Neuronal stem cell (in vitro differentiated cells): ENCODE measurements at regions not wholly inside any gene's neighbourhood (a gene's known extent, or its start where the extent isn't known, plus 50 kb on each side); places are given as distances from the start of the nearest gene placed in this dataset.
A peak's percentile ranks its signal among the peaks of the same experiment; 100 is the strongest.

Experiments used
- DNase-seq: peaks from one replicate; pipeline ENCODE4 v3.0.0-alpha.2; 2013; ENCODE audit warnings: low spot score
- H2AFZ ChIP-seq: one replicate; pipeline ENCODE4 v1.6.1; 2013; ENCODE audit warnings: mild to moderate bottlenecking, low read length, inconsistent platforms
- H2AK5ac ChIP-seq: 2 replicates; pipeline ENCODE4 v1.6.1; 2013; ENCODE audit warnings: low read depth, mild to moderate bottlenecking, inconsistent platforms, low read length, moderate library complexity, mixed read lengths
- H2BK120ac ChIP-seq: 2 replicates; pipeline ENCODE4 v1.6.1; 2013; ENCODE audit warnings: low read depth, mild to moderate bottlenecking, inconsistent platforms, low read length, moderate library complexity, mixed read lengths
- H2BK12ac ChIP-seq: one replicate; pipeline ENCODE4 v1.6.1; 2013; ENCODE audit warnings: low read length, inconsistent platforms
- H2BK15ac ChIP-seq: 2 replicates; pipeline ENCODE4 v1.6.1; 2013; ENCODE audit warnings: mild to moderate bottlenecking, low read length, inconsistent platforms, mixed read lengths
- H2BK5ac ChIP-seq: one replicate; pipeline ENCODE4 v1.6.1; 2013; ENCODE audit warnings: inconsistent platforms, mild to moderate bottlenecking, low read length, moderate library complexity
- H3K14ac ChIP-seq: one replicate; pipeline ENCODE4 v1.6.1; 2013; ENCODE audit warnings: low read length, inconsistent platforms
- H3K18ac ChIP-seq: 2 replicates; pipeline ENCODE4 v1.6.1; 2013; ENCODE audit warnings: low read length, inconsistent platforms
- H3K23ac ChIP-seq: 2 replicates; pipeline ENCODE4 v1.6.1; 2013; ENCODE audit warnings: low read depth, mild to moderate bottlenecking, mixed read lengths, low read length, inconsistent platforms; ENCODE audit not compliant: poor library complexity
- H3K27ac ChIP-seq: replicated peaks from 3 replicates; pipeline ENCODE4 v1.5.1; 2013; ENCODE audit warnings: low read length, inconsistent platforms
- H3K27me3 ChIP-seq, 3 experiments: 2 replicates each; pipeline ENCODE4 v1.6.1; 2013; ENCODE audit warnings: low read length in 3 of 3, mild to moderate bottlenecking in 2 of 3, inconsistent platforms in 1 of 3, low read depth in 1 of 3, mixed read lengths in 1 of 3, moderate library complexity in 1 of 3; ENCODE audit not compliant: control insufficient read depth in 3 of 3, insufficient read depth in 3 of 3
- H3K36me3 ChIP-seq, 2 donors: replicated peaks in 1 of 2; 2 replicates each; pipeline ENCODE4 v1.6.1; 2013; ENCODE audit warnings: low read length in 2 of 2; ENCODE audit not compliant: control insufficient read depth in 2 of 2, insufficient read depth in 2 of 2
- H3K4ac ChIP-seq: 2 replicates; pipeline ENCODE4 v1.6.1; 2013; ENCODE audit warnings: inconsistent platforms, mild to moderate bottlenecking, low read length, moderate library complexity
- H3K4me1 ChIP-seq, 2 donors: 1 replicate in 1 of 2; 2 replicates in 1 of 2; pipeline ENCODE4 v1.6.1; 2013; ENCODE audit warnings: low read length in 2 of 2, low read depth in 1 of 2; ENCODE audit not compliant: control insufficient read depth in 2 of 2, insufficient read depth in 1 of 2
- H3K4me2 ChIP-seq: one replicate; pipeline ENCODE4 v1.6.1; 2013; ENCODE audit warnings: mild to moderate bottlenecking, low read length, inconsistent platforms; ENCODE audit not compliant: insufficient read depth, poor library complexity, severe bottlenecking
- H3K4me3 ChIP-seq, 2 donors: 2 replicates each; pipeline ENCODE4 v1.5.1; 2013; ENCODE audit warnings: low read length in 2 of 2, mild to moderate bottlenecking in 2 of 2, inconsistent platforms in 1 of 2, moderate library complexity in 1 of 2
- H3K79me1 ChIP-seq: one replicate; pipeline ENCODE4 v1.6.1; 2013; ENCODE audit warnings: low read depth, mild to moderate bottlenecking, inconsistent platforms, low read length, moderate library complexity
- H3K9ac ChIP-seq: one replicate; pipeline ENCODE4 v1.6.1; 2013; ENCODE audit warnings: mild to moderate bottlenecking, low read depth, low read length, inconsistent platforms; ENCODE audit not compliant: poor library complexity
- H3K9me3 ChIP-seq, 2 donors: replicated peaks in 1 of 2; 2 replicates each; pipeline versions ENCODE3 to v1.6.1; 2013; ENCODE audit warnings: low read length in 2 of 2, mild to moderate bottlenecking in 2 of 2, inconsistent platforms in 1 of 2, low read depth in 1 of 2, mixed read lengths in 1 of 2, moderate library complexity in 1 of 2; ENCODE audit not compliant: control insufficient read depth in 2 of 2, insufficient read depth in 1 of 2
- H4K8ac ChIP-seq: one replicate; pipeline ENCODE4 v1.6.1; 2013; ENCODE audit warnings: low read depth, mild to moderate bottlenecking, inconsistent platforms, low read length, moderate library complexity
- H4K91ac ChIP-seq: one replicate; pipeline ENCODE4 v1.6.1; 2013; ENCODE audit warnings: low read length, low read depth, mild to moderate bottlenecking, inconsistent platforms; ENCODE audit not compliant: poor library complexity
- WGBS, 2 donors: extraction: QIAGEN DNeasy Blood & Tissue Kit; methylation state at CpG; one replicate each; pipeline ENCODE4 v1.1.7; 2013; ENCODE audit warnings: missing lambda C conversion rate in 2 of 2, mixed read lengths in 1 of 2; ENCODE audit not compliant: insufficient read length in 2 of 2, insufficient replicate concordance in 1 of 2; ENCODE audit errors: extremely low coverage in 2 of 2; 5-methylcytosine and 5-hydroxymethylcytosine counted together

GRCh38 chr18:50506362-50506761 is 53.5 kb upstream of the MAPK4 start:
- H3K9ac ChIP-seq: no peak overlapping the region
- no peak overlapping the region for H2BK12ac ChIP-seq
- H2AK5ac ChIP-seq: no peak overlapping the region
- no peak overlapping the region for H2BK120ac ChIP-seq
- H2BK5ac ChIP-seq: no peak overlapping the region
- no peaks in the 10 kb centered on the region for H3K9me3 ChIP-seq
- peaks cover 2% of the 10 kb centered on the region for H3K79me1 ChIP-seq
- no peak overlapping the region for H3K4me2 ChIP-seq
- no peak overlapping the region for H3K4me3 ChIP-seq
- no peak overlapping the region for H3K14ac ChIP-seq
- no peak for DNase-seq
- H3K23ac ChIP-seq: no peak overlapping the region
- no peak overlapping the region for H4K8ac ChIP-seq
- no peaks in the 10 kb centered on the region for H3K36me3 ChIP-seq
- H3K27me3 ChIP-seq: no peaks in the 10 kb centered on the region
- H4K91ac ChIP-seq: no peak overlapping the region
- no peak overlapping the region for H3K18ac ChIP-seq
- H2BK15ac ChIP-seq: no peak overlapping the region
- no peak overlapping the region for H2AFZ ChIP-seq
- no peaks in the 10 kb centered on the region for H3K4me1 ChIP-seq
- no peak overlapping the region for H3K27ac ChIP-seq
- H3K4ac ChIP-seq: no peak overlapping the region
- WGBS, 2 donors: no CpG with 5 or more reads among the region's 2 CpGs

DNA sequence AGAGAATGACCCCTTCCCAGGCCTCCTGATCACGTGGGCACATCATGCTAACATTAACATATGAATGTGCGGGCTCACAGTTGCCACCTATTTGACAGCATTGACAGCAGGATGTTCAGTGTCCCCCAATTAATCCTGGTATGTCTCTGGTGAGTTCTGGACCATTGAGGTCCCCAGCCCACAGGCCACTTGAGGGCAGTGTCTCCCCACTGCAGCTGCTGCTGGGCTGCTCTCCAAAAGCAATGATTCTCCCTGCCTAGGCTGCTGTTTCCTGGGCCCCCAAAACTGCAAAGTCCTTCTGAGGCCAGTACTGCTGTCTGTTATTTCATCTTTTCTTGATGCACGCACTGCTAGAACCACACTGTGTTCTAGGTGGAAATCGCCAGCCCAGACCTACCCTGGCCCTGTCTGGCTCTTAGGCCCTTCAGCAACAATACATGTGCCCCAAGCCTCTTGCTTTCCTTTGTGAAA is 52.7 kb upstream of the MAPK4 start:
- Histone ChIP-seq H3K4me3 (no peak overlapping the region), H3K27me3 (no peaks in the 10 kb centered on the region), H4K91ac (no peak overlapping the region), H3K36me3 (no peaks in the 10 kb centered on the region), H2AK5ac (no peak overlapping the region), H2AFZ (peak overlapping the region; percentile 60), H3K18ac (no peak overlapping the region), H3K27ac (no peak overlapping the region), H3K4ac (no peak overlapping the region), H3K4me1 (no peaks in the 10 kb centered on the region), H3K79me1 (peaks cover 2% of the 10 kb centered on the region), H3K14ac (no peak overlapping the region), H2BK12ac (no peak overlapping the region), H3K4me2 (no peak overlapping the region), H3K9me3 (no peaks in the 10 kb centered on the region), H4K8ac (no peak overlapping the region), H2BK15ac (no peak overlapping the region), H3K23ac (no peak overlapping the region), H2BK120ac (no peak overlapping the region), H3K9ac (no peak overlapping the region), H2BK5ac (no peak overlapping the region)
- no CpG with 5 or more reads among the region's 4 CpGs for WGBS, 2 donors
- DNase-seq: peak; percentile 50

DNA sequence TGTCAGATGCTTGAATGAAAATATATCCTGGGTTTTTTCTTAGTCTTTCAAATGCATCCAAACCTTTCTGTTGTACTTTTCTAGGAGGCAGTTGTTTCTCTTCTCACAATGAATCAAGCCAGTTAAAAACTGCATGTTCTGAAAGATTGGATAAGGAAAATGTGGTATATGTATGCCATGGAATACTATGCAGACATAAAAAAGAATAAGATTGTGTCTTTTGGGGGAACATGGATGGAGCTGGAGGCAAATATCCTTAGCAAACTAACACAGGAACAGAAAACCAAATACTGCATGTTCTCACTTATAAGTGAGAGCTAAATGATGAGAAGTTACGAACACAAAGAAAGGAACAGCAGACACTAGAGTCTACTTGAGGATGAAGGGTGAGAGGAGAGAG is 51.7 kb upstream of the MAPK4 start:
- Histone ChIP-seq H3K18ac (no peak overlapping the region), H3K14ac (no peak overlapping the region), H3K9me3 (no peaks in the 10 kb centered on the region), H3K36me3 (no peaks in the 10 kb centered on the region), H2BK120ac (no peak overlapping the region), H3K4me3 (no peak overlapping the region), H3K23ac (no peak overlapping the region), H2AFZ (no peak overlapping the region), H3K9ac (no peak overlapping the region), H3K79me1 (no peaks in the 10 kb centered on the region), H2BK15ac (no peak overlapping the region), H4K91ac (no peak overlapping the region), H3K27ac (no peak overlapping the region), H3K4me1 (no peaks in the 10 kb centered on the region), H2BK12ac (no peak overlapping the region), H3K4me2 (no peak overlapping the region), H2AK5ac (no peak overlapping the region), H2BK5ac (no peak overlapping the region), H3K27me3 (no peaks in the 10 kb centered on the region), H4K8ac (no peak overlapping the region), H3K4ac (no peak overlapping the region)
- DNase-seq: no peak
- no CpG with 5 or more reads among the region's 1 CpG for WGBS, 2 donors

DNA sequence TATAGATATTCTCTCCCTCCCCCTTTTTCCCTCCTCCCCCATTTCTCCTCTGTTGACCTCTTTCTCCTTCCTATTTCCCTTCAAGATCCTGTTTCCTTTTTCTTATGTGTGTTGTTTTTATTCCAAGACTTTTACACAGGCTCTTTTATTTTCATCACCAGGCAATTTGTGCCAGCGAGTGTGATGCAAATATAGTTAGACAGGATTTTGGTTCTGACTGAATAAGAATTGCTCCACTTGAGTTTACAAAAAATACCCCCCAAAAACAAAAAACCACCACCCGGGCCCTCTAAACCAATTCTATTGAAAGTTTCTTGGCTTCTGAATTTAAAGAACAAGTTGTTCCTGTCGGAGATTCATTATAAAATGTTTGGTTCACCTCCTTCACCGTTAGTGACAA is 50.9 kb upstream of the MAPK4 start:
- H3K9me3 ChIP-seq: no peaks in the 10 kb centered on the region
- H3K4me2 ChIP-seq: no peak overlapping the region
- no peaks in the 10 kb centered on the region for H3K4me1 ChIP-seq
- no peak overlapping the region for H4K8ac ChIP-seq
- H2AFZ ChIP-seq: no peak overlapping the region
- H3K27ac ChIP-seq: no peak overlapping the region
- no peaks in the 10 kb centered on the region for H3K27me3 ChIP-seq
- H2BK12ac ChIP-seq: no peak overlapping the region
- no peak overlapping the region for H3K14ac ChIP-seq
- H2BK5ac ChIP-seq: no peak overlapping the region
- no peak overlapping the region for H3K18ac ChIP-seq
- H3K79me1 ChIP-seq: no peaks in the 10 kb centered on the region
- H2BK120ac ChIP-seq: no peak overlapping the region
- no peak overlapping the region for H4K91ac ChIP-seq
- no peak overlapping the region for H2AK5ac ChIP-seq
- H3K4me3 ChIP-seq: no peak overlapping the region
- no peak overlapping the region for H3K4ac ChIP-seq
- no peaks in the 10 kb centered on the region for H3K36me3 ChIP-seq
- WGBS, 2 donors: no CpG with 5 or more reads among the region's 4 CpGs
- DNase-seq: no peak
- H2BK15ac ChIP-seq: no peak overlapping the region
- no peak overlapping the region for H3K9ac ChIP-seq
- no peak overlapping the region for H3K23ac ChIP-seq
